ENCODE measurements at regions not wholly inside any gene's neighbourhood (a gene's known extent, or its start where the extent isn't known, plus 50 kb on each side); places are given as distances from the start of the nearest gene placed in this dataset.

GRCh38 chr12:126248871-126249403 lies 1183.7 kb downstream of the AACS start:
- Mint-ChIP-seq H3K27ac (ENCODE audit: low read depth, unreplicated experiment) (no peak overlapping the region), H3K27me3 (ENCODE audit: insufficient read depth, unreplicated experiment) (no peaks in the 10 kb centered on the region), H3K9me3 (ENCODE audit: unreplicated experiment) (no peaks in the 10 kb centered on the region), H3K4me1 (ENCODE audit: insufficient read depth, unreplicated experiment) (no peaks in the 10 kb centered on the region), H3K4me3 (ENCODE audit: unreplicated experiment) (no peak overlapping the region), H3K36me3 (ENCODE audit: insufficient read depth, unreplicated experiment) (no peaks in the 10 kb centered on the region)
- BruUV-seq (replicated peaks), result no TSS peak
- TF ChIP-seq CTCF (IDR thresholded peaks at IDR 0.05; ENCODE audit: unreplicated experiment), result no peak
- CTCF ChIA-PET, result interaction anchor here (0.6 kb wide), 1 partner anchor 45 kb away, joined by 3 read pairs; no protein-coding TSS in a partner anchor
- DNase-seq (ENCODE audit: unreplicated experiment), result no peak
- intact Hi-C loops (cut with micrococcal nuclease), result no loop called here
- POLR2A ChIA-PET, result no interaction called here

GRCh38 chr12:126258190-126258589 lies 1193.0 kb downstream of the AACS start:
- Mint-ChIP-seq H3K9me3 (ENCODE audit: unreplicated experiment) (peaks cover 8% of the 10 kb centered on the region), H3K27ac (ENCODE audit: low read depth, unreplicated experiment) (no peak overlapping the region), H3K4me1 (ENCODE audit: insufficient read depth, unreplicated experiment) (no peaks in the 10 kb centered on the region), H3K27me3 (ENCODE audit: insufficient read depth, unreplicated experiment) (peaks cover 13% of the 10 kb centered on the region), H3K36me3 (ENCODE audit: insufficient read depth, unreplicated experiment) (no peaks in the 10 kb centered on the region), H3K4me3 (ENCODE audit: unreplicated experiment) (no peak overlapping the region)
- intact Hi-C loops (cut with micrococcal nuclease), result no loop called here
- ChIA-PET CTCF (no interaction called here), POLR2A (no interaction called here)
- no peak for DNase-seq (ENCODE audit: unreplicated experiment)
- TF ChIP-seq CTCF (IDR thresholded peaks at IDR 0.05; ENCODE audit: unreplicated experiment), result no peak
- BruUV-seq (replicated peaks), result no TSS peak

GRCh38 chr12:126262829-126263228 lies 1197.6 kb downstream of the AACS start:
- Mint-ChIP-seq H3K36me3 (ENCODE audit: insufficient read depth, unreplicated experiment) (no peaks in the 10 kb centered on the region), H3K27me3 (ENCODE audit: insufficient read depth, unreplicated experiment) (no peaks in the 10 kb centered on the region), H3K4me3 (ENCODE audit: unreplicated experiment) (no peak overlapping the region), H3K9me3 (ENCODE audit: unreplicated experiment) (no peaks in the 10 kb centered on the region), H3K27ac (ENCODE audit: low read depth, unreplicated experiment) (no peak overlapping the region), H3K4me1 (ENCODE audit: insufficient read depth, unreplicated experiment) (no peaks in the 10 kb centered on the region)
- POLR2A ChIA-PET, result no interaction called here
- CTCF ChIA-PET, result no interaction called here
- BruUV-seq (replicated peaks), result no TSS peak
- intact Hi-C loops (cut with micrococcal nuclease), result no loop called here
- TF ChIP-seq CTCF (IDR thresholded peaks at IDR 0.05; ENCODE audit: unreplicated experiment), result no peak
- no peak for DNase-seq (ENCODE audit: unreplicated experiment)

GRCh38 chr12:126268222-126268621 lies 1203.0 kb downstream of the AACS start:
- ChIA-PET CTCF (no interaction called here), POLR2A (no interaction called here)
- H3K4me1 Mint-ChIP-seq (ENCODE audit: insufficient read depth, unreplicated experiment), result no peaks in the 10 kb centered on the region
- H3K36me3 Mint-ChIP-seq (ENCODE audit: insufficient read depth, unreplicated experiment), result no peaks in the 10 kb centered on the region
- TF ChIP-seq CTCF (IDR thresholded peaks at IDR 0.05; ENCODE audit: unreplicated experiment), result no peak
- H3K9me3 Mint-ChIP-seq (ENCODE audit: unreplicated experiment), result peaks cover 8% of the 10 kb centered on the region
- no TSS peak for BruUV-seq (replicated peaks)
- no peak overlapping the region for H3K27ac Mint-ChIP-seq (ENCODE audit: low read depth, unreplicated experiment)
- DNase-seq (ENCODE audit: unreplicated experiment), result no peak
- no peak overlapping the region for H3K4me3 Mint-ChIP-seq (ENCODE audit: unreplicated experiment)
- intact Hi-C loops (cut with micrococcal nuclease), result no loop called here
- no peaks in the 10 kb centered on the region for H3K27me3 Mint-ChIP-seq (ENCODE audit: insufficient read depth, unreplicated experiment)
